IMR-90 (cell line): ENCODE measurements at regions not wholly inside any gene's neighbourhood (a gene's known extent, or its start where the extent isn't known, plus 50 kb on each side); places are given as distances from the start of the nearest gene placed in this dataset.

ENCODE experiments used
- ELK1 ChIP-seq: fragments of 150-350 bp; IDR thresholded peaks from 2 replicates; pipeline ENCODE4 v1.6.1; 2016; ENCODE audit warnings: low read depth, mild to moderate bottlenecking, low read length, moderate library complexity, borderline replicate concordance
- POLR2A ChIP-seq: IDR thresholded peaks from 2 replicates; pipeline ENCODE4 v1.6.1; 2012; ENCODE audit warnings: mild to moderate bottlenecking, low read depth, low read length
- RAD21 ChIP-seq: IDR thresholded peaks from 2 replicates; pipeline ENCODE4 v1.6.1; 2012; ENCODE audit warnings: low read length, improper control_type of control experiment
- RCOR1 ChIP-seq: IDR thresholded peaks from 2 replicates; pipeline ENCODE4 v1.6.1; 2012; ENCODE audit warnings: mild to moderate bottlenecking, low read length, improper control_type of control experiment; ENCODE audit not compliant: insufficient replicate concordance
- TF ChIP-seq, protein P1 (sequence below): conservative IDR thresholded peaks from 2 replicates; pipeline ENCODE4 v1.5.1; 2012; ENCODE audit warnings: mild to moderate bottlenecking, low read depth, low read length, improper control_type of control experiment
- TF ChIP-seq, protein P2 (sequence below): fragments of 150-350 bp; IDR thresholded peaks from 2 replicates; pipeline ENCODE4 v1.6.1; 2017; ENCODE audit warnings: mild to moderate bottlenecking, antibody characterized with exemption, low read length, low read depth

DNA sequence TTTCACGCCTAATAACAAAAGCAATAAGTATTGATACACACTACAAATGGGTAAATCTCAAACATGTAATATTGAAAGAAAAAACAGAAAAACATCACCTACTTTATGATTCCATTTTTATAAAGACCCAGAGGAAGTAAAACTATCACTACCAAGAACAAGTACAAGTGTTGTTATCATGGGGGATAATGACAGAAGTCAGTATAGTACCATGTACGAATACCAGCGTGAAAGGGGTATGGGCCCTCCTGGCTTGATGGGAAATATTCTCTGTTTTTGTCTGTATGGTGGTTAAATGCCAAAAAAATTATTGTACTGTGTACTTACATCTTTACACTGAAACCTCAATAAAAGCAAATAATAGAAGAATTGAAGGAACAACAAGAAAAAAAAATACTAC is 665.7 kb downstream of the TMEM182 start:
- no peak for TF ChIP-seq ELK1
- TF ChIP-seq, protein P1, sequence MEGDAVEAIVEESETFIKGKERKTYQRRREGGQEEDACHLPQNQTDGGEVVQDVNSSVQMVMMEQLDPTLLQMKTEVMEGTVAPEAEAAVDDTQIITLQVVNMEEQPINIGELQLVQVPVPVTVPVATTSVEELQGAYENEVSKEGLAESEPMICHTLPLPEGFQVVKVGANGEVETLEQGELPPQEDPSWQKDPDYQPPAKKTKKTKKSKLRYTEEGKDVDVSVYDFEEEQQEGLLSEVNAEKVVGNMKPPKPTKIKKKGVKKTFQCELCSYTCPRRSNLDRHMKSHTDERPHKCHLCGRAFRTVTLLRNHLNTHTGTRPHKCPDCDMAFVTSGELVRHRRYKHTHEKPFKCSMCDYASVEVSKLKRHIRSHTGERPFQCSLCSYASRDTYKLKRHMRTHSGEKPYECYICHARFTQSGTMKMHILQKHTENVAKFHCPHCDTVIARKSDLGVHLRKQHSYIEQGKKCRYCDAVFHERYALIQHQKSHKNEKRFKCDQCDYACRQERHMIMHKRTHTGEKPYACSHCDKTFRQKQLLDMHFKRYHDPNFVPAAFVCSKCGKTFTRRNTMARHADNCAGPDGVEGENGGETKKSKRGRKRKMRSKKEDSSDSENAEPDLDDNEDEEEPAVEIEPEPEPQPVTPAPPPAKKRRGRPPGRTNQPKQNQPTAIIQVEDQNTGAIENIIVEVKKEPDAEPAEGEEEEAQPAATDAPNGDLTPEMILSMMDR, result no peak
- TF ChIP-seq RCOR1, result no peak
- no peak for TF ChIP-seq POLR2A
- no peak for TF ChIP-seq RAD21
- TF ChIP-seq, protein P2, sequence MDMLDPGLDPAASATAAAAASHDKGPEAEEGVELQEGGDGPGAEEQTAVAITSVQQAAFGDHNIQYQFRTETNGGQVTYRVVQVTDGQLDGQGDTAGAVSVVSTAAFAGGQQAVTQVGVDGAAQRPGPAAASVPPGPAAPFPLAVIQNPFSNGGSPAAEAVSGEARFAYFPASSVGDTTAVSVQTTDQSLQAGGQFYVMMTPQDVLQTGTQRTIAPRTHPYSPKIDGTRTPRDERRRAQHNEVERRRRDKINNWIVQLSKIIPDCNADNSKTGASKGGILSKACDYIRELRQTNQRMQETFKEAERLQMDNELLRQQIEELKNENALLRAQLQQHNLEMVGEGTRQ, result no peak
